OCI-LY7 (cell line): ENCODE measurements at regions not wholly inside any gene's neighbourhood (a gene's known extent, or its start where the extent isn't known, plus 50 kb on each side); places are given as distances from the start of the nearest gene placed in this dataset.

Source experiments
- BruUV-seq: library from RNA; stranded (reverse); fragments of 400-500 nt; replicated peaks from 2 replicates; lab custom pipeline; 2021; lab: Mats Ljungman, UMichigan
- CTCF ChIA-PET: fragments of 300-600 bp; sonication (Branson Sonifier 250); formaldehyde crosslinking; loops from one replicate; lab custom pipeline; 2022; ENCODE audit warnings: antibody characterized with exemption; ENCODE audit not compliant: unreplicated experiment; lab: Charles Lee
- POLR2A ChIA-PET: fragments of 300-600 bp; sonication (Branson Sonifier 250); formaldehyde crosslinking; loops from one replicate; lab custom pipeline; 2022; ENCODE audit warnings: antibody characterized with exemption; lab: Charles Lee
- DNase-seq: peaks from one replicate; pipeline ENCODE4 v3.0.0-alpha.2; 2015; ENCODE audit warnings: low spot score
- H2AFZ ChIP-seq: fragments of 200-600 bp; sonication (generic), shearing (Covaris generic); 2 replicates; pipeline ENCODE4 v1.6.1; 2014; ENCODE audit warnings: mild to moderate bottlenecking, antibody characterized with exemption, low read length, moderate library complexity
- H3K27ac ChIP-seq: fragments of 200-600 bp; sonication (generic); 2 replicates; pipeline ENCODE4 v1.5.1; 2014; ENCODE audit warnings: mixed run types, low read depth, mild to moderate bottlenecking, moderate library complexity, low read length, inconsistent platforms; ENCODE audit not compliant: poor library complexity, severe bottlenecking
- H3K36me3 ChIP-seq: fragments of 200-600 bp; sonication (generic); 2 replicates; pipeline ENCODE4 v1.6.1; 2014; ENCODE audit warnings: mild to moderate bottlenecking, antibody characterized with exemption, low read length, moderate library complexity, mixed read lengths; ENCODE audit not compliant: insufficient read depth
- H3K4me1 ChIP-seq: fragments of 200-600 bp; sonication (generic); 2 replicates; pipeline ENCODE4 v1.5.1; 2014; ENCODE audit warnings: mild to moderate bottlenecking, low read length; ENCODE audit not compliant: insufficient read depth, poor library complexity, severe bottlenecking
- H3K4me2 ChIP-seq: fragments of 200-600 bp; sonication (generic); 2 replicates; pipeline ENCODE4 v1.6.1; 2014; ENCODE audit warnings: mild to moderate bottlenecking, low read length
- H3K4me3 ChIP-seq: fragments of 200-600 bp; sonication (generic); 2 replicates; pipeline ENCODE4 v1.5.1; 2014; ENCODE audit warnings: mild to moderate bottlenecking, low read depth, low read length; ENCODE audit not compliant: poor library complexity, severe bottlenecking
- H3K79me2 ChIP-seq: fragments of 200-600 bp; sonication (generic); 2 replicates; pipeline ENCODE4 v1.6.1; 2016; ENCODE audit warnings: low read depth, mild to moderate bottlenecking, low read length, moderate library complexity, mixed read lengths; ENCODE audit not compliant: insufficient read depth
- H3K9me2 ChIP-seq: fragments of 200-600 bp; sonication (generic); 2 replicates; pipeline ENCODE4 v1.6.1; 2016; ENCODE audit warnings: mild to moderate bottlenecking, low read length, mixed read lengths; ENCODE audit not compliant: insufficient read depth
- H3K9me3 ChIP-seq: fragments of 200-600 bp; sonication (generic); 2 replicates; pipeline ENCODE4 v1.6.1; 2014; ENCODE audit warnings: mild to moderate bottlenecking, mixed run types, low read length, mixed read lengths
- H4K20me1 ChIP-seq: fragments of 200-600 bp; sonication (generic); 2 replicates; pipeline ENCODE4 v1.6.1; 2014; ENCODE audit warnings: mild to moderate bottlenecking, antibody characterized with exemption, low read length, moderate library complexity, mixed read lengths; ENCODE audit not compliant: insufficient read depth
- CTCF ChIP-seq: fragments of 200-600 bp; sonication (generic); conservative IDR thresholded peaks from 2 replicates; pipeline ENCODE4 v1.5.1; 2014; ENCODE audit warnings: mild to moderate bottlenecking, antibody characterized with exemption, low read length, moderate library complexity, mixed read lengths
- EZH2phosphoT487 ChIP-seq: fragments of 200-600 bp; sonication (generic); IDR thresholded peaks from 2 replicates; pipeline ENCODE4 v1.6.1; 2018; ENCODE audit warnings: low read depth, borderline replicate concordance, mild to moderate bottlenecking, mixed run types, antibody characterized with exemption, low read length, moderate library complexity, mixed read lengths
- intact Hi-C: fragments of 100-400 bp; cut with micrococcal nuclease; formaldehyde crosslinking; loops from one replicate; pipeline ENCODE4 v1.10.0; 2022; ENCODE audit not compliant: unreplicated experiment

- H3K9me2 ChIP-seq = no peaks in the 10 kb centered on the region
- CTCF ChIA-PET = no interaction called here
- no peak overlapping the region for H3K27ac ChIP-seq
- POLR2A ChIA-PET = no interaction called here
- H4K20me1 ChIP-seq = no peaks in the 10 kb centered on the region
- TF ChIP-seq EZH2phosphoT487 (no peak), CTCF (no peak)
- intact Hi-C loops = no loop called here
- no peaks in the 10 kb centered on the region for H3K79me2 ChIP-seq
- H3K4me2 ChIP-seq = no peak overlapping the region
- DNase-seq = no peak
- H3K9me3 ChIP-seq = no peaks in the 10 kb centered on the region
- H2AFZ ChIP-seq = no peak overlapping the region
- H3K4me1 ChIP-seq = no peaks in the 10 kb centered on the region
- H3K36me3 ChIP-seq = no peaks in the 10 kb centered on the region
- no peak overlapping the region for H3K4me3 ChIP-seq
- BruUV-seq = no TSS peak
Measured at GRCh38 chr7:131878777-131879176, 322.3 kb upstream of the PODXL start.

DNA sequence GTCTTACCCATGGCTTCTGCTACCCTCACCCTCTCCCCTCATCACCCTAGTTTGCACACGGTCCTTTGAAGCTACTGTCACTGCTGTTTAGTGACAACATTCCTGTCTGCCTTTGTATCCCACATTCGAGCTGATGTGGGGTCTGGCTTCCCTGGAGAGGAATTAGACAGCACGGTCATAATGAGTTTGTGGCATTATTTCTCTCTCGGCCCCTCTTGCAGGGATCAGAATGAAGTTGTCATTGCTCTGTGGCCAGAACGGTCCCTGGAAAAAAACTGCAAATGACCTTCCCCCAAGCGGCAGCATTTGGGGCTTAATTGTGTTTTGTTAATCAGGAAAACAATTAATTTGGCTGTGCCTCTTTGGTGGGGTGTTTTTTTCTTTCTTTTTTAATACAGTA, 317.2 kb upstream of the PODXL start:
- ChIA-PET POLR2A (no interaction called here), CTCF (no interaction called here)
- H4K20me1 ChIP-seq = no peaks in the 10 kb centered on the region
- H3K79me2 ChIP-seq = no peaks in the 10 kb centered on the region
- intact Hi-C loops = no loop called here
- DNase-seq = no peak
- H3K9me2 ChIP-seq = no peaks in the 10 kb centered on the region
- no TSS peak for BruUV-seq
- no peaks in the 10 kb centered on the region for H3K36me3 ChIP-seq
- H3K9me3 ChIP-seq = no peaks in the 10 kb centered on the region
- no peak overlapping the region for H3K4me2 ChIP-seq
- no peak for TF ChIP-seq EZH2phosphoT487
- TF ChIP-seq CTCF = no peak
- no peak overlapping the region for H3K27ac ChIP-seq
- H3K4me3 ChIP-seq = no peak overlapping the region
- no peaks in the 10 kb centered on the region for H3K4me1 ChIP-seq
- no peak overlapping the region for H2AFZ ChIP-seq

DNA sequence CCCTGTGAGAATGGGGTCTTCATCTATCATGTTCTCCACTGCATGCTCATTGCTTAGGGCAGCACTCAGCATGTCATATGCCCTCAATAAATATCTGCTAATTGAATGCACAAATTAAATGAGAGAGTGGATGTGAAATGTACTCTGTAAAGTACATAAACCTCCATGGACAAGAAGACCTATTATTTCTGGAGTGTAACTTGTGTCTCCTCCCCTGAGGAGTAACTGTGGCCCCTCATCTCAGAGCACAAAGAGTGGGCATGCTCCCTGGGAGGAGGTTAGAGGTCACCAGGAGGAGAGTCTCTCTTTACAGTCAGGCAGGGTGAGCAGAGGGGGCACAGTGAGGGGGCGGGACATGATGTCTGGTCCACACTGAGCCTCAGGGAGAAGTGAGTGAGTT, 313.6 kb upstream of the PODXL start:
- no peaks in the 10 kb centered on the region for H3K9me2 ChIP-seq
- no peaks in the 10 kb centered on the region for H3K36me3 ChIP-seq
- no peak for DNase-seq
- no peak overlapping the region for H3K4me2 ChIP-seq
- no peaks in the 10 kb centered on the region for H3K79me2 ChIP-seq
- H4K20me1 ChIP-seq = no peaks in the 10 kb centered on the region
- H3K4me1 ChIP-seq = no peaks in the 10 kb centered on the region
- BruUV-seq = no TSS peak
- no peaks in the 10 kb centered on the region for H3K9me3 ChIP-seq
- intact Hi-C loops = no loop called here
- no peak overlapping the region for H3K27ac ChIP-seq
- POLR2A ChIA-PET = no interaction called here
- H3K4me3 ChIP-seq = no peak overlapping the region
- TF ChIP-seq CTCF (no peak), EZH2phosphoT487 (no peak)
- CTCF ChIA-PET = no interaction called here
- H2AFZ ChIP-seq = no peak overlapping the region
